ENCODE measurements at regions not wholly inside any gene's neighbourhood (a gene's known extent, or its start where the extent isn't known, plus 50 kb on each side); places are given as distances from the start of the nearest gene placed in this dataset.

GRCh38 chr5:93076566-93076965 is 504.5 kb downstream of the NR2F1-AS1 start:
- no peak overlapping the region for H3K4me3 ChIP-seq (ENCODE audit: low read depth, low read length)
- TF ChIP-seq CTCF (IDR thresholded peaks at IDR 0.05; ENCODE audit: insufficient read depth, low read depth, low read length): no peak
- no peak for DNase-seq (ENCODE audit: low read depth)

- H3K4me3 ChIP-seq (ENCODE audit: low read depth, low read length): no peak overlapping the region
- no peak for DNase-seq (ENCODE audit: low read depth)
- no peak for TF ChIP-seq CTCF (IDR thresholded peaks at IDR 0.05; ENCODE audit: insufficient read depth, low read depth, low read length)
These were observed 504.9 kb downstream of the NR2F1-AS1 start for GRCh38 chr5:93076096-93076495.

GRCh38 chr5:93073547-93073946 is 507.5 kb downstream of the NR2F1-AS1 start:
- no peak overlapping the region for H3K4me3 ChIP-seq (ENCODE audit: low read depth, low read length)

GRCh38 chr5:93072831-93073459 is 508.1 kb downstream of the NR2F1-AS1 start:
- no peak overlapping the region for H3K4me3 ChIP-seq (ENCODE audit: low read depth, low read length)
- no peak for TF ChIP-seq CTCF (IDR thresholded peaks at IDR 0.05; ENCODE audit: insufficient read depth, low read depth, low read length)
- peak; percentile 48 for DNase-seq (ENCODE audit: low read depth)

More at GRCh38 chr5:93073547-93073946, 507.5 kb downstream of the NR2F1-AS1 start:
- no peak for TF ChIP-seq CTCF (IDR thresholded peaks at IDR 0.05; ENCODE audit: insufficient read depth, low read depth, low read length)
- DNase-seq (ENCODE audit: low read depth): no peak

- no peak overlapping the region for H3K4me3 ChIP-seq (ENCODE audit: low read depth, low read length)
- no peak for TF ChIP-seq CTCF (IDR thresholded peaks at IDR 0.05; ENCODE audit: insufficient read depth, low read depth, low read length)
- DNase-seq (ENCODE audit: low read depth): no peak
These were observed 509.3 kb downstream of the NR2F1-AS1 start for GRCh38 chr5:93071710-93072109.

DNA sequence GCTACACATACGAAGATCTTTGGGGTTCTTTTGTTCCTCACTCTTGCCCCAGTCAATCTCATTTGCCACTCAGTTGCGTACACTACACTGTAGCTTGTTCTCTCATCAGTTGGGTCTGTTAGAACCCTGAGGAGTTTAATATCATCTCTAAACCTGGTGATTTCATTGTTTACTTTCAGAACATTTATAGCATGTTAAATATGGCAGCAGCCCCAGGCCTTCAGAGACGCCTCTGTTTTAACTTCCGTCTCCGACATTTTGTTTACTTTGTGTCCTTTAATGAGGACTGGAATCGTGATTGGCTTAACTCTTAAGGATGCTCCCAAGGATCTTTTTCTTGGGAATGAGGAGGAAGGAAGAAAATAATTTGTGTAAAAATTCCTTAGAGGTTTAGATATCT is 510.1 kb downstream of the NR2F1-AS1 start:
- H3K4me3 ChIP-seq (ENCODE audit: low read depth, low read length): no peak overlapping the region
- TF ChIP-seq CTCF (IDR thresholded peaks at IDR 0.05; ENCODE audit: insufficient read depth, low read depth, low read length): no peak
- no peak for DNase-seq (ENCODE audit: low read depth)

DNA sequence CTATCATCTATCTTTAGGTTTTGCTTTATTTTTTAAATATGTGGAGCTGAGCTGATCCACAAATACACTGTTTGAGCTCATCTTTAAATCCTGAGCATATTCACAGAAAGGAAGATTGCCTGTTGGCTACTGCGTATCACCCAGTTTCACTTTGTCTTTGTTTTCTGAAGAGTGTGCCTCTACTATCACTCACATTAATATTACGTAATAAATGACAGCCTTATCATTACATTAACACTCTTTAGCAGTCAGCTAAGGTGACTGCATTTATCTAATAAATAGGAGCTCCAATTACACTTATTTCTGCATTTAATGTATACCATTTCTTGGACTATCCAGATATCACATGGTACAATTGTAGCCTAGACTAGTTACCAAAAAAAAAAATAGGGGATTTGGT is 511.7 kb downstream of the NR2F1-AS1 start:
- no peak overlapping the region for H3K4me3 ChIP-seq (ENCODE audit: low read depth, low read length)
- TF ChIP-seq CTCF (IDR thresholded peaks at IDR 0.05; ENCODE audit: insufficient read depth, low read depth, low read length): no peak
- DNase-seq (ENCODE audit: low read depth): no peak
